Glutamatergic neuron (in vitro differentiated cells): ENCODE measurements at regions not wholly inside any gene's neighbourhood (a gene's known extent, or its start where the extent isn't known, plus 50 kb on each side); places are given as distances from the start of the nearest gene placed in this dataset.
A peak's percentile ranks its signal among the peaks of the same experiment; 100 is the strongest.
"Not testable (repeated sequence)": the region's sequence is repeated elsewhere in the genome, so short reads cannot be mapped to it uniquely, and the experiment has no call there.

ENCODE experiments used
- DNase-seq: peaks from one replicate; pipeline ENCODE4 v3.0.0; 2022
- H3K27ac Mint-ChIP-seq: one replicate; pipeline ENCODE4 v1.8.0; 2020; ENCODE audit warnings: mild to moderate bottlenecking, mixed read lengths, inconsistent platforms; ENCODE audit not compliant: unreplicated experiment
- H3K27me3 Mint-ChIP-seq: one replicate; pipeline ENCODE4 v1.8.0; 2020; ENCODE audit warnings: mild to moderate bottlenecking, moderate library complexity, mixed read lengths, inconsistent platforms; ENCODE audit not compliant: unreplicated experiment
- H3K36me3 Mint-ChIP-seq: one replicate; pipeline ENCODE4 v1.8.0; 2020; ENCODE audit warnings: mild to moderate bottlenecking, mixed read lengths, inconsistent platforms; ENCODE audit not compliant: unreplicated experiment
- H3K4me1 Mint-ChIP-seq: one replicate; pipeline ENCODE4 v1.8.0; 2020; ENCODE audit warnings: mild to moderate bottlenecking, low read depth, mixed read lengths, inconsistent platforms; ENCODE audit not compliant: unreplicated experiment
- H3K4me3 Mint-ChIP-seq: one replicate; pipeline ENCODE4 v1.8.0; 2020; ENCODE audit warnings: mild to moderate bottlenecking, mixed read lengths, inconsistent platforms; ENCODE audit not compliant: unreplicated experiment
- H3K9me3 Mint-ChIP-seq: one replicate; pipeline ENCODE4 v1.8.0; 2020; ENCODE audit warnings: mild to moderate bottlenecking, moderate library complexity, mixed read lengths, inconsistent platforms; ENCODE audit not compliant: unreplicated experiment
- CTCF ChIP-seq: fragments of 200-600 bp; sonication (generic); IDR thresholded peaks from one replicate; pipeline ENCODE4 v1.5.0; 2021; ENCODE audit not compliant: partially characterized antibody, unreplicated experiment

GRCh38 chr1:10881046-10881445, 84.6 kb upstream of the CASZ1 start:
- peaks cover 12% of the 10 kb centered on the region for H3K4me1 Mint-ChIP-seq
- H3K27me3 Mint-ChIP-seq, result peaks cover 3% of the 10 kb centered on the region
- TF ChIP-seq CTCF, result no peak
- DNase-seq, result no peak
- H3K27ac Mint-ChIP-seq, result no peak overlapping the region
- peaks cover 3% of the 10 kb centered on the region for H3K9me3 Mint-ChIP-seq
- H3K4me3 Mint-ChIP-seq, result no peak overlapping the region
- H3K36me3 Mint-ChIP-seq, result no peaks in the 10 kb centered on the region

GRCh38 chr1:10882069-10882468, 85.6 kb upstream of the CASZ1 start:
- Mint-ChIP-seq H3K9me3 (peaks cover 3% of the 10 kb centered on the region), H3K27ac (no peak overlapping the region), H3K27me3 (peaks cover 3% of the 10 kb centered on the region), H3K4me3 (no peak overlapping the region), H3K4me1 (peaks cover 8% of the 10 kb centered on the region), H3K36me3 (no peaks in the 10 kb centered on the region)
- DNase-seq, result no peak
- no peak for TF ChIP-seq CTCF

GRCh38 chr1:10887032-10887431, 90.6 kb upstream of the CASZ1 start:
- H3K4me3 Mint-ChIP-seq, H3K36me3 Mint-ChIP-seq, H3K9me3 Mint-ChIP-seq, H3K27me3 Mint-ChIP-seq, DNase-seq, H3K27ac Mint-ChIP-seq: not testable (repeated sequence)
- peaks cover 15% of the 10 kb centered on the region for H3K4me1 Mint-ChIP-seq

GRCh38 chr1:10888291-10888690, 91.8 kb upstream of the CASZ1 start:
- H3K4me1 Mint-ChIP-seq, result peaks cover 15% of the 10 kb centered on the region
- H3K27ac Mint-ChIP-seq, result no peak overlapping the region
- peaks cover 12% of the 10 kb centered on the region for H3K27me3 Mint-ChIP-seq
- H3K36me3 Mint-ChIP-seq, result no peaks in the 10 kb centered on the region
- peak; percentile 62 for DNase-seq
- TF ChIP-seq CTCF, result peak; percentile 18
- peak overlapping the region; percentile 42 for H3K4me3 Mint-ChIP-seq
- no peaks in the 10 kb centered on the region for H3K9me3 Mint-ChIP-seq

- Mint-ChIP-seq H3K27ac (peak overlapping the region; percentile 6), H3K4me3 (peak overlapping the region; percentile 89), H3K36me3 (no peaks in the 10 kb centered on the region), H3K27me3 (peaks cover 12% of the 10 kb centered on the region), H3K9me3 (no peaks in the 10 kb centered on the region), H3K4me1 (peaks cover 15% of the 10 kb centered on the region)
- no peak for TF ChIP-seq CTCF
- DNase-seq, result peak; percentile 74
Measured at GRCh38 chr1:10888791-10889649, 92.6 kb upstream of the CASZ1 start.
